HepG2 (cell line): ENCODE measurements at regions not wholly inside any gene's neighbourhood (a gene's known extent, or its start where the extent isn't known, plus 50 kb on each side); places are given as distances from the start of the nearest gene placed in this dataset.

Experiments
- ATAC-seq: fragments of 200-7000 bp; cut with Tn5 transposase; 3 replicates; pipeline ENCODE4 v1.9.1; 2020; ENCODE audit warnings: mild to moderate bottlenecking, moderate library complexity
- BruUV-seq: library from RNA; stranded (reverse); fragments of 400-500 nt; replicated peaks from 2 replicates; lab custom pipeline; 2021; lab: Mats Ljungman, UMichigan
- CTCF ChIA-PET: fragments of 300-600 bp; formaldehyde crosslinking; extraction: SDS; loops from one replicate; lab custom pipeline; 2021; ENCODE audit warnings: low total read pairs, inconsistent platforms, low intra/inter-chr PET ratio; lab: Yijun Ruan, JAX
- POLR2A ChIA-PET: fragments of 350-600 bp; sonication (Branson Sonifier 250); formaldehyde crosslinking; loops from one replicate; lab custom pipeline; 2020; ENCODE audit warnings: antibody characterized with exemption, inconsistent platforms; lab: Yijun Ruan, JAX
- DNase-seq: peaks from one replicate; pipeline ENCODE4 v3.0.0-alpha.2; 2015; ENCODE audit warnings: low spot score
- FAIRE-seq: peaks from 3 replicates; lab custom pipeline; 2011; peaks lifted over from hg19 to GRCh38; lab: Jason Lieb, UNC
- H2AFZ ChIP-seq: one replicate; pipeline ENCODE4 v1.6.1; 2011; ENCODE audit warnings: low read length, inconsistent platforms
- H3K27ac ChIP-seq: fragments of 300-600 bp; 3 replicates; pipeline ENCODE4 v1.8.0; 2011; ENCODE audit warnings: mixed run types, mild to moderate bottlenecking, mixed read lengths, low read length, inconsistent platforms; ENCODE audit not compliant: insufficient read depth; ENCODE audit errors: extremely low read length
- H3K27me3 ChIP-seq, 2 experiments: fragments of 200-600 bp in 1 of 2; 2 replicates in 1 of 2; 3 replicates in 1 of 2; pipeline versions ENCODE4 v1.6.0 to v1.8.0; 2011; ENCODE audit warnings: low read length in 2 of 2, mild to moderate bottlenecking in 2 of 2, moderate library complexity in 2 of 2, inconsistent platforms in 1 of 2; ENCODE audit not compliant: insufficient read depth in 2 of 2, control insufficient read depth in 1 of 2
- H3K36me3 ChIP-seq, 2 experiments: fragments of 200-600 bp in 1 of 2; replicated peaks in 1 of 2; 2 replicates in 1 of 2; 3 replicates in 1 of 2; pipeline versions ENCODE4 v1.5.1 to v1.8.0; 2011; ENCODE audit warnings: low read length in 2 of 2, inconsistent platforms in 1 of 2; ENCODE audit not compliant: insufficient read depth in 2 of 2, control insufficient read depth in 1 of 2
- H3K4me1 ChIP-seq: 2 replicates; pipeline ENCODE4 v1.5.1; 2012; ENCODE audit warnings: low read length, inconsistent platforms; ENCODE audit not compliant: insufficient read depth
- H3K4me2 ChIP-seq: 2 replicates; pipeline ENCODE4 v1.6.0; 2011; ENCODE audit warnings: low read depth, low read length, inconsistent platforms
- H3K4me3 ChIP-seq, 3 experiments: fragments of 200-600 bp in 1 of 3; sonication (generic), shearing (Covaris generic) in 1 of 3; replicated peaks in 1 of 3; 2 replicates each; pipeline ENCODE4 v1.5.1; 2011 to 2016; ENCODE audit warnings: low read length in 3 of 3, inconsistent platforms in 2 of 3, low read depth in 2 of 3, mild to moderate bottlenecking in 2 of 3, control low read depth in 1 of 3, mixed read lengths in 1 of 3; ENCODE audit not compliant: insufficient read depth in 1 of 3
- H3K79me2 ChIP-seq: one replicate; pipeline ENCODE4 v1.6.1; 2011; ENCODE audit warnings: low read length, inconsistent platforms; ENCODE audit not compliant: insufficient read depth
- H3K9ac ChIP-seq: 2 replicates; pipeline ENCODE4 v1.6.0; 2011; ENCODE audit warnings: mild to moderate bottlenecking, low read depth, low read length, inconsistent platforms; ENCODE audit not compliant: insufficient read depth
- H3K9me3 ChIP-seq: 2 replicates; pipeline ENCODE4 v1.5.1; 2012; ENCODE audit warnings: mild to moderate bottlenecking, low read length
- H4K20me1 ChIP-seq: 2 replicates; pipeline ENCODE4 v1.6.0; 2011; ENCODE audit warnings: inconsistent platforms, mild to moderate bottlenecking, low read length, moderate library complexity; ENCODE audit not compliant: insufficient read depth
- ARNT2 ChIP-seq: sonication (generic); formaldehyde crosslinking; IDR thresholded peaks from 2 replicates; pipeline ENCODE4 v1.8.0; 2022; ENCODE audit warnings: mild to moderate bottlenecking, low read depth, missing genetic modification reagents, moderate library complexity
- FOXA3 ChIP-seq: IDR thresholded peaks from 2 replicates; pipeline ENCODE4 v1.6.1; 2016; ENCODE audit warnings: missing genetic modification reagents, missing compliant biosample characterization
- GABPB1 ChIP-seq: IDR thresholded peaks from 2 replicates; pipeline ENCODE4 v1.6.1; 2016; ENCODE audit warnings: mild to moderate bottlenecking, missing genetic modification reagents, moderate library complexity, missing compliant biosample characterization
- GATAD2A ChIP-seq: IDR thresholded peaks from 2 replicates; pipeline ENCODE4 v1.6.1; 2016
- ZBTB20 ChIP-seq: sonication (generic); formaldehyde crosslinking; IDR thresholded peaks from 2 replicates; pipeline ENCODE4 v1.8.1; 2023; ENCODE audit warnings: missing genetic modification reagents, low read depth, mild to moderate bottlenecking, borderline replicate concordance
- ZBTB25 ChIP-seq: IDR thresholded peaks from 2 replicates; pipeline ENCODE4 v1.6.1; 2018; ENCODE audit warnings: missing genetic modification reagents
- ZNF354B ChIP-seq: sonication (generic); formaldehyde crosslinking; IDR thresholded peaks from 2 replicates; pipeline ENCODE4 v1.8.0; 2022; ENCODE audit warnings: mild to moderate bottlenecking, missing genetic modification reagents
- ZNF407 ChIP-seq: sonication (generic); formaldehyde crosslinking; IDR thresholded peaks from one replicate; pipeline ENCODE4 v1.5.1; 2020; ENCODE audit warnings: mild to moderate bottlenecking, missing genetic modification reagents; ENCODE audit errors: not compliant biosample characterization
- ZNF446 ChIP-seq: sonication (generic); formaldehyde crosslinking; IDR thresholded peaks from 2 replicates; pipeline ENCODE4 v1.5.0; 2020; ENCODE audit warnings: mild to moderate bottlenecking, missing genetic modification reagents
- ZNF891 ChIP-seq: sonication (generic); formaldehyde crosslinking; IDR thresholded peaks from 2 replicates; pipeline ENCODE4 v1.5.0; 2020; ENCODE audit warnings: mild to moderate bottlenecking, missing genetic modification reagents
- WGBS: methylation state at CpG from one replicate; pipeline ENCODE4 v1.1.6; 2017; ENCODE audit warnings: low lambda C conversion rate; 5-methylcytosine and 5-hydroxymethylcytosine counted together
- in situ Hi-C: cut with HindIII; loops from 2 replicates; pipeline ENCODE4 v1.10.0; 2017; ENCODE audit warnings: low pct_unique_long_range_greater_than_20kb; ENCODE audit not compliant: extremely low pct_ligation_motif_present
- intact Hi-C: fragments of 100-400 bp; cut with micrococcal nuclease; formaldehyde crosslinking; loops from one replicate; pipeline ENCODE4 v1.10.0; 2022; ENCODE audit not compliant: unreplicated experiment
- TF ChIP-seq, protein P1 (sequence below): sonication (generic); formaldehyde crosslinking; IDR thresholded peaks from 2 replicates; pipeline ENCODE4 v1.8.0; 2022; ENCODE audit warnings: low read depth, missing genetic modification reagents

DNA sequence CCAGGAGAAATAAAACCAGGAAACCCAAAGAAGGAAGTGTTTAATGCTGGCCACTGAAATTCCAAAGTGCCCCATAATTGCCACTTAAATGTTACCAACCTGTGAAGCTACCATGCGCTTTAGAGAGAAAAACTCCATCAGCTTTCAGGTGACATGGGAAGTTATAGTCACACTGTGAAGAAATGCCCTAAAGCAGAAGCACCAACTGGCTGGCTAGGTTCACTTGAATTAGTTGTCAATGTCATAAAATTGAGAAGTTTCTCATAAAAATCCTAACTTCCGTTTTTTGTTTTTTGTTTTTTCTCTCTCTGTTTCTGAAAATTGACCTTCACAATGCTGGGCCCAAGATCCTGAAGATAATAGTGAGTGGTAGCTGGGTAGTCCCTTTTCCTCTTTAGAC lies 167.9 kb upstream of the CTNNB1 start:
- H3K27me3 ChIP-seq: no peaks in the 10 kb centered on the region; a peak in 1 of 5 replicates
- no peaks in the 10 kb centered on the region for H3K9me3 ChIP-seq
- 53% methylated on average over 2 of the region's 2 CpGs for WGBS
- H3K79me2 ChIP-seq: no peaks in the 10 kb centered on the region
- intact Hi-C loops (no loop called here), in situ Hi-C loops (no loop called here)
- no peak overlapping the region for H2AFZ ChIP-seq
- peaks cover 8% of the 10 kb centered on the region for H3K4me1 ChIP-seq
- H3K4me2 ChIP-seq: no peak overlapping the region
- ATAC-seq (no peak), DNase-seq (no peak), FAIRE-seq (no peak)
- POLR2A ChIA-PET: no interaction called here
- no peak overlapping the region for H3K4me3 ChIP-seq
- H3K36me3 ChIP-seq: no peaks in the 10 kb centered on the region
- BruUV-seq: no TSS peak
- no peak for TF ChIP-seq FOXA3
- no peak for TF ChIP-seq GATAD2A (CRISPR knock-in tag)
- TF ChIP-seq ZNF891 (CRISPR knock-in tag): no peak
- no peak for TF ChIP-seq ZNF446
- no peak for TF ChIP-seq ZNF354B (CRISPR knock-in tag)
- no peak for TF ChIP-seq ARNT2
- TF ChIP-seq ZBTB25: no peak
- no peak for TF ChIP-seq ZNF407 (CRISPR knock-in tag)
- TF ChIP-seq, protein P1, sequence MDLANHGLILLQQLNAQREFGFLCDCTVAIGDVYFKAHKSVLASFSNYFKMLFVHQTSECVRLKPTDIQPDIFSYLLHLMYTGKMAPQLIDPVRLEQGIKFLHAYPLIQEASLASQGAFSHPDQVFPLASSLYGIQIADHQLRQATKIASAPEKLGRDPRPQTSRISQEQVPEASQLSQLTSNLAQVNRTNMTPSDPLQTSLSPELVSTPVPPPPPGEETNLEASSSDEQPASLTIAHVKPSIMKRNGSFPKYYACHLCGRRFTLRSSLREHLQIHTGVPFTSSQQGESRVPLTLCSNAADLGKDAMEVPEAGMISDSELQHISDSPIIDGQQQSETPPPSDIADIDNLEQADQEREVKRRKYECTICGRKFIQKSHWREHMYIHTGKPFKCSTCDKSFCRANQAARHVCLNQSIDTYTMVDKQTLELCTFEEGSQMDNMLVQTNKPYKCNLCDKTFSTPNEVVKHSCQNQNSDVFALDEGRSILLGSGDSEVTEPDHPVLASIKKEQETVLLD: no peak
- TF ChIP-seq ZBTB20: no peak
- no peak for TF ChIP-seq GABPB1 (CRISPR knock-in tag)
- TF ChIP-seq, all 625 proteins: peak for 0
- H3K27ac ChIP-seq: no peak overlapping the region
- no peak overlapping the region for H3K9ac ChIP-seq
- no peaks in the 10 kb centered on the region for H4K20me1 ChIP-seq
- CTCF ChIA-PET: no interaction called here
